Sigmoid colon (tissue), 4 donors: ENCODE measurements at regions not wholly inside any gene's neighbourhood (a gene's known extent, or its start where the extent isn't known, plus 50 kb on each side); places are given as distances from the start of the nearest gene placed in this dataset.
"Not testable (repeated sequence)": the region's sequence is repeated elsewhere in the genome, so short reads cannot be mapped to it uniquely, and the experiment has no call there.

ENCODE experiments used
- EP300 ChIP-seq, 4 donors: sonication (generic); formaldehyde crosslinking; IDR thresholded peaks; one replicate each; pipeline ENCODE4 v1.6.1; 2017; ENCODE audit warnings: antibody characterized with exemption in 4 of 4
- POLR2A ChIP-seq, 2 donors: fragments of 450-650 bp; IDR thresholded peaks; one replicate each; pipeline ENCODE4 v1.6.1; 2016; ENCODE audit warnings: antibody characterized with exemption in 2 of 2, mild to moderate bottlenecking in 2 of 2, moderate library complexity in 2 of 2
- POLR2AphosphoS5 ChIP-seq, 4 donors: sonication (generic); formaldehyde crosslinking; IDR thresholded peaks; one replicate each; pipeline ENCODE4 v1.6.1; 2017; ENCODE audit warnings: antibody characterized with exemption in 4 of 4
- TF ChIP-seq, protein P1 (sequence below), 4 experiments: fragments of 450-650 bp in 3 of 4; fragments of 200-600 bp in 1 of 4; IDR thresholded peaks; one replicate each; pipeline ENCODE4 v1.5.1; 2016 to 2019; ENCODE audit warnings: antibody characterized with exemption in 4 of 4, mild to moderate bottlenecking in 3 of 4, moderate library complexity in 2 of 4

- TF ChIP-seq, protein P1, sequence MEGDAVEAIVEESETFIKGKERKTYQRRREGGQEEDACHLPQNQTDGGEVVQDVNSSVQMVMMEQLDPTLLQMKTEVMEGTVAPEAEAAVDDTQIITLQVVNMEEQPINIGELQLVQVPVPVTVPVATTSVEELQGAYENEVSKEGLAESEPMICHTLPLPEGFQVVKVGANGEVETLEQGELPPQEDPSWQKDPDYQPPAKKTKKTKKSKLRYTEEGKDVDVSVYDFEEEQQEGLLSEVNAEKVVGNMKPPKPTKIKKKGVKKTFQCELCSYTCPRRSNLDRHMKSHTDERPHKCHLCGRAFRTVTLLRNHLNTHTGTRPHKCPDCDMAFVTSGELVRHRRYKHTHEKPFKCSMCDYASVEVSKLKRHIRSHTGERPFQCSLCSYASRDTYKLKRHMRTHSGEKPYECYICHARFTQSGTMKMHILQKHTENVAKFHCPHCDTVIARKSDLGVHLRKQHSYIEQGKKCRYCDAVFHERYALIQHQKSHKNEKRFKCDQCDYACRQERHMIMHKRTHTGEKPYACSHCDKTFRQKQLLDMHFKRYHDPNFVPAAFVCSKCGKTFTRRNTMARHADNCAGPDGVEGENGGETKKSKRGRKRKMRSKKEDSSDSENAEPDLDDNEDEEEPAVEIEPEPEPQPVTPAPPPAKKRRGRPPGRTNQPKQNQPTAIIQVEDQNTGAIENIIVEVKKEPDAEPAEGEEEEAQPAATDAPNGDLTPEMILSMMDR (IDR thresholded peaks at IDR 0.05), result not testable (repeated sequence)
- TF ChIP-seq POLR2A, POLR2AphosphoS5, EP300 (IDR thresholded peaks at IDR 0.05): not testable (repeated sequence)
These were observed 238.0 kb downstream of the TMEM121 start for GRCh38 chr14:105764254-105764901.
